ENCODE measurements at regions not wholly inside any gene's neighbourhood (a gene's known extent, or its start where the extent isn't known, plus 50 kb on each side); places are given as distances from the start of the nearest gene placed in this dataset.

DNA sequence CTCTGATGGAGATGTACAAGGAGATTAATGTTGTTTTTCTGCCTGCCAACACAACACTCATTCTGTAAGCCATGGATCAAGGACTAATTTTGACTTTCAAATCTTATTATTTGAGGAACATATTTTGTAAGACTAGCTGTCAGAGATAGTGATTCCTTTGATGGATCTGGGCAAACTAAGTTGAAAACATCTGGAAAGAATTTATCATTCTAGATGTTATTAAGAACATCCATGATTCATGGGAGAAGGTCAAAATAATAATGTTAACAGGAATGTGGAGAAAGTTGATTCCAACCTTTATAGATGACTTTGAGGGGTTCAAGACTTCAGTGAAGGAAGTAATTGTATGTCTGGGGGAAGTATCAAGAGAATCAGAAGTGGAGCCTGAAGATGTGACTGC lies 196.8 kb downstream of the POSTN start:
- H3F3A ChIP-seq (ENCODE audit: control insufficient read depth, insufficient read depth): no peaks in the 10 kb centered on the region
- no peaks in the 10 kb centered on the region for H3K4me1 ChIP-seq (ENCODE audit: control insufficient read depth, low read length)
- no peak for TF ChIP-seq EZH2phosphoT487 (IDR thresholded peaks at IDR 0.05; ENCODE audit: borderline replicate concordance, low read length)
- TF ChIP-seq, protein P1, sequence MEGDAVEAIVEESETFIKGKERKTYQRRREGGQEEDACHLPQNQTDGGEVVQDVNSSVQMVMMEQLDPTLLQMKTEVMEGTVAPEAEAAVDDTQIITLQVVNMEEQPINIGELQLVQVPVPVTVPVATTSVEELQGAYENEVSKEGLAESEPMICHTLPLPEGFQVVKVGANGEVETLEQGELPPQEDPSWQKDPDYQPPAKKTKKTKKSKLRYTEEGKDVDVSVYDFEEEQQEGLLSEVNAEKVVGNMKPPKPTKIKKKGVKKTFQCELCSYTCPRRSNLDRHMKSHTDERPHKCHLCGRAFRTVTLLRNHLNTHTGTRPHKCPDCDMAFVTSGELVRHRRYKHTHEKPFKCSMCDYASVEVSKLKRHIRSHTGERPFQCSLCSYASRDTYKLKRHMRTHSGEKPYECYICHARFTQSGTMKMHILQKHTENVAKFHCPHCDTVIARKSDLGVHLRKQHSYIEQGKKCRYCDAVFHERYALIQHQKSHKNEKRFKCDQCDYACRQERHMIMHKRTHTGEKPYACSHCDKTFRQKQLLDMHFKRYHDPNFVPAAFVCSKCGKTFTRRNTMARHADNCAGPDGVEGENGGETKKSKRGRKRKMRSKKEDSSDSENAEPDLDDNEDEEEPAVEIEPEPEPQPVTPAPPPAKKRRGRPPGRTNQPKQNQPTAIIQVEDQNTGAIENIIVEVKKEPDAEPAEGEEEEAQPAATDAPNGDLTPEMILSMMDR (IDR thresholded peaks at IDR 0.05; ENCODE audit: low read depth, low read length, poor library complexity, severe bottlenecking): no peak
- 0 out of 2 replicates have a peak, but pooled peaks cover 2% of the 10 kb centered on the region for H3K9me2 ChIP-seq (replicated peaks; ENCODE audit: control insufficient read depth, low read length)
- no peaks in the 10 kb centered on the region for H3K9me3 ChIP-seq (ENCODE audit: control insufficient read depth, insufficient read depth, low read length)
- H3K79me2 ChIP-seq (ENCODE audit: control insufficient read depth, low read length): no peaks in the 10 kb centered on the region
- no peaks in the 10 kb centered on the region for H3K36me3 ChIP-seq (ENCODE audit: control insufficient read depth, low read length)
- no peak overlapping the region for H3K4me2 ChIP-seq (ENCODE audit: low read length)
- no peak overlapping the region for H3K27ac ChIP-seq (ENCODE audit: low read depth, low read length)
- H3K27me3 ChIP-seq (ENCODE audit: control insufficient read depth, low read length): no peaks in the 10 kb centered on the region
- no peak overlapping the region for H3K4me3 ChIP-seq (ENCODE audit: low read length)
- no peaks in the 10 kb centered on the region for H4K20me1 ChIP-seq (ENCODE audit: control insufficient read depth, insufficient read depth, low read depth, low read length)

GRCh38 chr13:37397535-37397934 lies 201.0 kb downstream of the POSTN start:
- Histone ChIP-seq H3K27ac (ENCODE audit: low read depth, low read length) (no peak overlapping the region), H3K4me3 (ENCODE audit: low read length) (no peak overlapping the region), H3K4me1 (ENCODE audit: control insufficient read depth, low read length) (no peaks in the 10 kb centered on the region), H3K79me2 (ENCODE audit: control insufficient read depth, low read length) (no peaks in the 10 kb centered on the region), H3K9me2 (replicated peaks; ENCODE audit: control insufficient read depth, low read length) (no peaks in the 10 kb centered on the region), H3K27me3 (ENCODE audit: control insufficient read depth, low read length) (no peaks in the 10 kb centered on the region), H3K4me2 (ENCODE audit: low read length) (no peak overlapping the region), H3F3A (ENCODE audit: control insufficient read depth, insufficient read depth) (no peaks in the 10 kb centered on the region), H3K9me3 (ENCODE audit: control insufficient read depth, insufficient read depth, low read length) (no peaks in the 10 kb centered on the region; the same call in 1 of the 2 replicates), H3K36me3 (ENCODE audit: control insufficient read depth, low read length) (no peaks in the 10 kb centered on the region), H4K20me1 (ENCODE audit: control insufficient read depth, insufficient read depth, low read depth, low read length) (no peaks in the 10 kb centered on the region)
- TF ChIP-seq, protein P1 (IDR thresholded peaks at IDR 0.05; ENCODE audit: low read depth, low read length, poor library complexity, severe bottlenecking): no peak
- no peak for TF ChIP-seq EZH2phosphoT487 (IDR thresholded peaks at IDR 0.05; ENCODE audit: borderline replicate concordance, low read length)

DNA sequence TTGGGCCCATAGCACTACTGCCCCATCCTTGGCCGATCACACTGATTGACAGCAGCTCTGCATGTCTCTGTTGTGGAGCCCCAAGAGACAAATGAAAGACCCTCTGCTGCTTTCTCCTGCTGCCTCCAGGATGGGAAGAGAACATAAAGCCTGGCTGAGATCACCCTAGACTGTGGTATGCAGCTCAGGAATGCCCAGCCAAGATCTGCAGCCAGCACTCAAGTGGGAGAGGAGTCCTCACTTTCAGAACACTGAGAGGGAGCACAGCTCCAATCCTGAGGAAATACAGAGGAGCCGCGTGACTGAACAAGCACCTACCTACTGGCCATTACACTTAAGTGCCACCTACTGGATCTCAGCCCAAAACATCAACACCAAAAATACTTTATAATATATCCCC lies 203.0 kb downstream of the POSTN start:
- H3K9me3 ChIP-seq (ENCODE audit: control insufficient read depth, insufficient read depth, low read length): no peaks in the 10 kb centered on the region; the same call in 1 of the 2 replicates
- no peaks in the 10 kb centered on the region for H3K9me2 ChIP-seq (replicated peaks; ENCODE audit: control insufficient read depth, low read length)
- no peak overlapping the region for H3K27ac ChIP-seq (ENCODE audit: low read depth, low read length)
- H3K4me2 ChIP-seq (ENCODE audit: low read length): no peak overlapping the region
- H3K79me2 ChIP-seq (ENCODE audit: control insufficient read depth, low read length): no peaks in the 10 kb centered on the region
- no peak for TF ChIP-seq EZH2phosphoT487 (IDR thresholded peaks at IDR 0.05; ENCODE audit: borderline replicate concordance, low read length)
- TF ChIP-seq, protein P1 (IDR thresholded peaks at IDR 0.05; ENCODE audit: low read depth, low read length, poor library complexity, severe bottlenecking): no peak
- H3K4me1 ChIP-seq (ENCODE audit: control insufficient read depth, low read length): no peaks in the 10 kb centered on the region
- no peak overlapping the region for H3K4me3 ChIP-seq (ENCODE audit: low read length)
- no peaks in the 10 kb centered on the region for H3F3A ChIP-seq (ENCODE audit: control insufficient read depth, insufficient read depth)
- no peaks in the 10 kb centered on the region for H3K36me3 ChIP-seq (ENCODE audit: control insufficient read depth, low read length)
- H4K20me1 ChIP-seq (ENCODE audit: control insufficient read depth, insufficient read depth, low read depth, low read length): no peaks in the 10 kb centered on the region
- H3K27me3 ChIP-seq (ENCODE audit: control insufficient read depth, low read length): no peaks in the 10 kb centered on the region

Data from DOHH2 (cell line).